Right atrium auricular region (tissue), 2 donors: ENCODE measurements at regions not wholly inside any gene's neighbourhood (a gene's known extent, or its start where the extent isn't known, plus 50 kb on each side); places are given as distances from the start of the nearest gene placed in this dataset.
A peak's percentile ranks its signal among the peaks of the same experiment; 100 is the strongest.

Source experiments
- DNase-seq: peaks from one replicate; pipeline ENCODE4 v3.0.0-alpha.2; 2019; ENCODE audit warnings: low spot score
- H3K27ac ChIP-seq, 2 donors: fragments of 200-600 bp; sonication (generic); 1 replicate in 1 of 2; 2 replicates in 1 of 2; pipeline ENCODE4 v1.5.1; 2016 to 2019
- H3K27me3 ChIP-seq, 2 donors: fragments of 200-600 bp; sonication (generic); one replicate each; pipeline versions ENCODE4 v1.5.1 to v1.6.0; 2017 to 2019
- H3K36me3 ChIP-seq: fragments of 200-600 bp; sonication (generic); one replicate; pipeline ENCODE4 v1.5.1; 2016
- H3K4me1 ChIP-seq, 2 donors: fragments of 200-600 bp; sonication (generic); one replicate each; pipeline versions ENCODE4 v1.5.1 to v1.6.0; 2017 to 2019
- H3K4me3 ChIP-seq, 2 donors: fragments of 200-600 bp; sonication (generic); 1 replicate in 1 of 2; 2 replicates in 1 of 2; pipeline ENCODE4 v1.5.1; 2017 to 2019; ENCODE audit warnings: mild to moderate bottlenecking in 1 of 2, moderate library complexity in 1 of 2
- H3K9me3 ChIP-seq, 2 donors: fragments of 200-600 bp; sonication (generic); one replicate each; pipeline ENCODE4 v1.5.1; 2019
- CTCF ChIP-seq, 2 donors: fragments of 200-600 bp; sonication (generic); IDR thresholded peaks; one replicate each; pipeline ENCODE4 v1.5.1; 2019; ENCODE audit warnings: antibody characterized with exemption in 2 of 2

DNA sequence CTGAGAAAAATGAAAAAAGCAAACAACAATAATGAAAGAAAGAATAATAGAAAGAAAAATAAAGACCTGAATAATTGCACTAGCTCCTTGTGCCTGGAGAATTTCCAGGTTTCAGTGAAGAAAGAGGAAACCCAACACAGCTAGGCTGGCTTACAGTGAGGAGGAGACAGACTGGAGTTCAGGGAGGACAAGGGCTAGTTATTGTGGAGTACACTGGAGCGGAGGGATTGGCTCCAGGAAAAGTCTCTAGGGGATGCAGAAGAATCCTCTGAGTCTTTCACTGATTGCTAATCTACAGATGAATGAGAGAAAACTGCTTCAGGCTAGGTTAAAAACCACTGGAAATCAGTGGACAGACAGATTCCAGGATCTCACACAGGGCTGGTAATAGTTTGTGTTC, 163.6 kb upstream of the RBMS1 start:
- H3K4me1 ChIP-seq: peaks cover 0 to under 1% of the 10 kb centered on the region in 2 donors
- no peak for DNase-seq
- TF ChIP-seq CTCF (IDR thresholded peaks at IDR 0.05): no peak
- no peaks in the 10 kb centered on the region for H3K27me3 ChIP-seq
- H3K4me3 ChIP-seq: no peak overlapping the region
- H3K36me3 ChIP-seq: no peaks in the 10 kb centered on the region
- H3K9me3 ChIP-seq: no peaks in the 10 kb centered on the region
- no peak overlapping the region for H3K27ac ChIP-seq

- H3K4me1 ChIP-seq: no peaks in the 10 kb centered on the region
- TF ChIP-seq CTCF (IDR thresholded peaks at IDR 0.05): no peak
- no peak for DNase-seq
- no peak overlapping the region for H3K27ac ChIP-seq
- no peaks in the 10 kb centered on the region for H3K27me3 ChIP-seq
- H3K36me3 ChIP-seq: no peaks in the 10 kb centered on the region
- H3K9me3 ChIP-seq: no peaks in the 10 kb centered on the region
- no peak overlapping the region for H3K4me3 ChIP-seq
Measured at GRCh38 chr2:160658851-160659250, 165.2 kb upstream of the RBMS1 start.

DNA sequence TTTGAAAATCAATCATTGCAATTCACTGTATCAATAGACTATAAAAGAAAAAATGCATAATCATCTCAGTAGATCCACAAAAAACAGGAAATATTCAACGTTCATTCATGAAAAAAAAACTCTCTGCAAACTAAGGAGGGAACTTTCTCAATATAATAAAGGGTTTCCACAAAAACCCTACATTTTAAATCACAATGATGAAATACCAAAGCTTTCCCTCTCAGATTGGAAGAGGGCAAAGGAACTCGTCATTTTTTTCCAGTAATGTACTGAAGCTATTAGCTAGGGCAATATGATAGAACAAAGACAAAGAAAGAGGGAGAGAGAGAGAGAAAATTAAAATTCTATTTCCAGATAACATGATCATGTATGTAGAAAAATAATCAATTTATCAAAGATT, 167.1 kb upstream of the RBMS1 start:
- no peak for DNase-seq
- H3K9me3 ChIP-seq: no peaks in the 10 kb centered on the region
- no peaks in the 10 kb centered on the region for H3K27me3 ChIP-seq
- H3K4me1 ChIP-seq: peaks cover 0 to 12% of the 10 kb centered on the region in 2 donors
- no peak for TF ChIP-seq CTCF (IDR thresholded peaks at IDR 0.05)
- H3K27ac ChIP-seq: no peak overlapping the region
- H3K36me3 ChIP-seq: no peaks in the 10 kb centered on the region
- no peak overlapping the region for H3K4me3 ChIP-seq

DNA sequence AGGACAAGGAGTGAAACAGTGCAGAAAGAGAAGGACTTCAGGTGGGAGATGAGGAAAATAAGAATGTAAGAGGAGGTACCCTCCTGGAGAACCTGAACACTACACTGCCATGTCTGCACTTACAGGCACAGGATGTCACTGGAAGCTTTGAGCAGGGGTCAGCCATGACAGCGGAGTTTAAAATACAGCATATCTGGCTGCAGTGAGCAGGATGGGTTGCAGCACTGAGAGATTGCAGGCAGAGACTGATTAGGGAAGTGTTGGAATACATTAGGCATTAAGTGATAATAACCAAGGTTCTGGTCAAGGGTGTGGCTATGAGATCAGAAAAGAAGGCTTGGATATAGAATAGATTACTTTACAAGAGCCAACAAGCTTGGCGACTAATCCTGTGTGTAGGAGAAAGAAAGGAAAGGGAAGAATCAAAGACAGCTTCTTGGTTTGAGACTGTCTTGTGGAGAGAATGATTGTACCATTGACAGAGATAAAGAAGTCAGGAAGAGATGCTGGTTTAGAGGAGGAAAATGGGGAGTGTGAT, 171.1 kb upstream of the RBMS1 start:
- no peaks in the 10 kb centered on the region for H3K36me3 ChIP-seq
- H3K27me3 ChIP-seq: no peaks in the 10 kb centered on the region
- H3K4me1 ChIP-seq: peaks cover 0 to 28% of the 10 kb centered on the region in 2 donors
- peak overlapping the region; percentile 18 to 51 for H3K27ac ChIP-seq
- TF ChIP-seq CTCF (IDR thresholded peaks at IDR 0.05): no peak
- H3K9me3 ChIP-seq: no peaks in the 10 kb centered on the region
- H3K4me3 ChIP-seq: no peak overlapping the region
- DNase-seq: no peak

DNA sequence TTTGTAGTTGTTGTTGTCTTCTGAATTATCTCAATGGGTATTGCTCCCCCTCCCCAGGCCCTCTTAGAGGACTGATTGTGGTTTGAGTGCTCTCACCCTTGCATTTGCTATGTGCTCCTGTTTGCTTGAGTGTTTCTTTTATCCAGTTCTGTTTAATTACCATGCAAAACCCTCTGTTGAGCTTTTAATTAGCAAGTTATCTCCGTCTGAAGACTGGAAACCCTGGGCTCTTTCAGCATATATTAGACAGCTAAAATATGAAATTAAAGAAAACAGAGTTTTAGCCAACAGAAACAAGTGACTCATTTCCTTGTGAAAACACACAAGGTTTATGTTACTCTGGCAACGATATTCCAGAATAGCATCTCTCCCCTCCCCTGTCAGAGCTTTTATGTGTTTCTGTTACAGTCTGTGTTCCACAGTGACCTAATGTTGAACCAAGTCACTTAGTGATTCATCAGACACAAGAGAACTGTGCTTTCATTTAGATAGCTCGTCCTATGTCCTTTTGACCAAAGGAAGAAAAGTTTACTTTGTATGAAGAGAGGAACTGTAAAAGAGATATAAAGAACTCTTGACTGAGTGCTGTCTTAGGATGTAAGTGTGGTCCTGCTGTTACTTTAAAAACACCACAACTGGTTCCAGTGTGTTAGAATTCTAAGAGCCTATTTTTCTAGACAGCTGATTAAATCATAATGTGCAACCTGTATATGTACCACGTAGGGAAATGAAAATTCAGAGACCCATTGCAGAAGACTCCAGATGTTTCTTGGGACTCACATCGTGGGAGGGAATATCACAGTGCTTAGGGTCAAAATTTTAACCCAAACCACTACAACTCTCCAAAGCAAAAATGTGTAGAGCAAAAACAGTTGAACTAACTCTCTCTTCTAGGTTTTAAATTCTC, 172.8 kb upstream of the RBMS1 start:
- peak overlapping the region; percentile 71 to 72 for H3K27ac ChIP-seq
- DNase-seq: no peak
- H3K9me3 ChIP-seq: no peaks in the 10 kb centered on the region
- no peak for TF ChIP-seq CTCF (IDR thresholded peaks at IDR 0.05)
- peak overlapping the region in 1 of 2 donors; percentile 23 for H3K4me3 ChIP-seq
- H3K4me1 ChIP-seq: peaks cover 0 to 28% of the 10 kb centered on the region in 2 donors
- no peaks in the 10 kb centered on the region for H3K36me3 ChIP-seq
- no peaks in the 10 kb centered on the region for H3K27me3 ChIP-seq
